Endothelial cell of umbilical vein (primary cell): ENCODE measurements at regions not wholly inside any gene's neighbourhood (a gene's known extent, or its start where the extent isn't known, plus 50 kb on each side); places are given as distances from the start of the nearest gene placed in this dataset.

ENCODE experiments used
- BruUV-seq: library from RNA; stranded (reverse); fragments of 400-500 nt; replicated peaks from 2 replicates; lab custom pipeline; 2021; lab: Mats Ljungman, UMichigan
- CTCF ChIA-PET: fragments of 300-600, 350-600 bp; sonication (Branson Sonifier 250); formaldehyde crosslinking; loops from one replicate; lab custom pipeline; 2021; ENCODE audit warnings: antibody characterized with exemption, inconsistent platforms; lab: Charles Lee
- POLR2A ChIA-PET: fragments of 300-600, 350-600 bp; sonication (Branson Sonifier 250); formaldehyde crosslinking; loops from one replicate; lab custom pipeline; 2021; ENCODE audit warnings: antibody characterized with exemption, inconsistent platforms; lab: Charles Lee
- DNase-seq: peaks from one replicate; pipeline ENCODE4 v3.0.0-alpha.2; 2011; ENCODE audit warnings: low read depth, low spot score
- FAIRE-seq: peaks from 2 replicates; lab custom pipeline; 2011; peaks lifted over from hg19 to GRCh38; lab: Jason Lieb, UNC
- H2AFZ ChIP-seq: 2 replicates; pipeline ENCODE4 v1.6.0; 2012; ENCODE audit warnings: low read depth, low read length, control low read depth, inconsistent platforms
- H3K27ac ChIP-seq: 2 replicates; pipeline ENCODE4 v1.5.1; 2011; ENCODE audit warnings: low read depth, mild to moderate bottlenecking, control low read depth, low read length, moderate library complexity; ENCODE audit not compliant: insufficient read depth
- H3K27me3 ChIP-seq, 2 experiments: 2 replicates each; pipeline versions ENCODE4 v1.6.0 to v1.6.1; 2011; ENCODE audit warnings: low read length in 2 of 2, mixed read lengths in 1 of 2; ENCODE audit not compliant: control insufficient read depth in 2 of 2, insufficient read depth in 2 of 2
- H3K36me3 ChIP-seq, 2 experiments: 2 replicates in 1 of 2; 3 replicates in 1 of 2; pipeline ENCODE4 v1.5.1; 2011; ENCODE audit warnings: low read length in 2 of 2, mild to moderate bottlenecking in 1 of 2, moderate library complexity in 1 of 2; ENCODE audit not compliant: control insufficient read depth in 2 of 2, insufficient read depth in 2 of 2; ENCODE audit errors: extremely low read depth in 1 of 2
- H3K4me1 ChIP-seq: 3 replicates; pipeline ENCODE4 v1.5.1; 2011; ENCODE audit warnings: mild to moderate bottlenecking, low read length; ENCODE audit not compliant: control insufficient read depth, insufficient read depth; ENCODE audit errors: extremely low read depth
- H3K4me2 ChIP-seq: 2 replicates; pipeline ENCODE4 v1.6.1; 2011; ENCODE audit warnings: low read length, control low read depth, mixed read lengths; ENCODE audit not compliant: insufficient read depth
- H3K4me3 ChIP-seq, 3 experiments: fragments of 200-600 bp in 1 of 3; sonication (generic), shearing (Covaris generic) in 1 of 3; replicated peaks in 1 of 3; 2 replicates each; pipeline ENCODE4 v1.5.1; 2011 to 2016; ENCODE audit warnings: control low read depth in 3 of 3, low read length in 3 of 3, mild to moderate bottlenecking in 2 of 3, inconsistent platforms in 1 of 3, low read depth in 1 of 3, moderate library complexity in 1 of 3; ENCODE audit not compliant: insufficient read depth in 1 of 3
- H3K79me2 ChIP-seq: 2 replicates; pipeline ENCODE4 v1.6.0; 2012; ENCODE audit warnings: low read length, inconsistent platforms; ENCODE audit not compliant: control insufficient read depth, insufficient read depth
- H3K9ac ChIP-seq: replicated peaks from 2 replicates; pipeline ENCODE3; 2011; ENCODE audit warnings: low read length, control low read depth; ENCODE audit not compliant: insufficient read depth; ENCODE audit errors: extremely low read depth
- H3K9me1 ChIP-seq: replicated peaks from 3 replicates; pipeline ENCODE4 v1.6.0; 2011; ENCODE audit warnings: mild to moderate bottlenecking, low read length; ENCODE audit not compliant: control insufficient read depth, insufficient read depth; ENCODE audit errors: extremely low read depth
- H3K9me3 ChIP-seq: replicated peaks from 2 replicates; pipeline ENCODE4 v1.5.1; 2012; ENCODE audit warnings: low read length, inconsistent platforms; ENCODE audit not compliant: control insufficient read depth, insufficient read depth
- H4K20me1 ChIP-seq: replicated peaks from 2 replicates; pipeline ENCODE3; 2011; ENCODE audit warnings: mild to moderate bottlenecking, low read length; ENCODE audit not compliant: control insufficient read depth, insufficient read depth; ENCODE audit errors: extremely low read depth
- CTCF ChIP-seq, 2 donors: IDR thresholded peaks; 1 replicate in 1 of 2; 2 replicates in 1 of 2; pipeline ENCODE4 v1.5.1; 2011; ENCODE audit warnings: low read length in 2 of 2, mild to moderate bottlenecking in 2 of 2, moderate library complexity in 2 of 2, control low read depth in 1 of 2, inconsistent platforms in 1 of 2, low read depth in 1 of 2; ENCODE audit not compliant: insufficient read depth in 1 of 2; ENCODE audit errors: extremely low read depth in 1 of 2
- EZH2 ChIP-seq: IDR thresholded peaks from 2 replicates; pipeline ENCODE4 v1.6.1; 2012; ENCODE audit warnings: borderline replicate concordance, low read depth, mild to moderate bottlenecking, moderate library complexity, low read length, inconsistent platforms; ENCODE audit not compliant: severe bottlenecking
- FOS ChIP-seq: IDR thresholded peaks from 2 replicates; pipeline ENCODE4 v1.6.1; 2011; ENCODE audit warnings: mild to moderate bottlenecking, low read length, moderate library complexity, borderline replicate concordance; ENCODE audit not compliant: insufficient read depth
- GATA2 ChIP-seq: IDR thresholded peaks from 2 replicates; pipeline ENCODE4 v1.7.0; 2011; ENCODE audit warnings: low read depth, mild to moderate bottlenecking, moderate library complexity, mixed read lengths, low read length; ENCODE audit not compliant: insufficient read length, insufficient read depth
- JUN ChIP-seq: IDR thresholded peaks from 2 replicates; pipeline ENCODE4 v1.6.1; 2011; ENCODE audit warnings: borderline replicate concordance, low read depth; ENCODE audit not compliant: insufficient read length, insufficient read depth
- MAX ChIP-seq: IDR thresholded peaks from 2 replicates; pipeline ENCODE4 v1.6.1; 2011; ENCODE audit not compliant: insufficient read depth, insufficient read length
- MYC ChIP-seq: IDR thresholded peaks from one replicate; pipeline ENCODE4 v1.6.1; 2011; ENCODE audit warnings: mild to moderate bottlenecking, low read depth, low read length
- POLR2A ChIP-seq: IDR thresholded peaks from 2 replicates; pipeline ENCODE4 v1.6.1; 2012; ENCODE audit warnings: low read depth, mild to moderate bottlenecking, control low read depth, low read length
- POLR2AphosphoS5 ChIP-seq: IDR thresholded peaks from 2 replicates; pipeline ENCODE4 v1.6.1; 2012; ENCODE audit warnings: low read depth, mild to moderate bottlenecking, control low read depth, low read length, moderate library complexity; ENCODE audit not compliant: insufficient read depth
- dilution Hi-C: fragments of 300-500 bp; cut with MboI; formaldehyde crosslinking; loops from one replicate; pipeline ENCODE4 v1.15.0; 2019; ENCODE audit warnings: low sequenced_read_pairs; ENCODE audit not compliant: extremely low pct_ligation_motif_present
- intact Hi-C: fragments of 100-400 bp; cut with micrococcal nuclease; formaldehyde crosslinking; loops from one replicate; pipeline ENCODE4 v1.10.0; 2022

GRCh38 chr2:189249901-189250300, 70.3 kb upstream of the COL5A2 start:
- no peaks in the 10 kb centered on the region for H3K9me3 ChIP-seq
- no peaks in the 10 kb centered on the region for H3K36me3 ChIP-seq
- H3K4me3 ChIP-seq, result no peak overlapping the region
- dilution Hi-C loops, result no loop called here
- no peak overlapping the region for H3K9ac ChIP-seq
- H3K9me1 ChIP-seq, result no peaks in the 10 kb centered on the region
- intact Hi-C loops, result no loop called here
- TF ChIP-seq POLR2AphosphoS5 (no peak), JUN (no peak), FOS (no peak), MYC (no peak), MAX (no peak), EZH2 (no peak), POLR2A (no peak), CTCF (IDR thresholded peaks at IDR 0.05; ENCODE audit: extremely low read depth in 1 of 2, insufficient read depth in 1 of 2, low read depth in 1 of 2, low read length in 2 of 2) (no peak), GATA2 (no peak)
- DNase-seq, result peak; percentile 69
- H3K27me3 ChIP-seq, result no peaks in the 10 kb centered on the region
- CTCF ChIA-PET, result interaction anchor here (1.4 to 1.7 kb wide), 2 partner anchors 12 to 38 kb away, joined by 4 to 6 read pairs; no protein-coding TSS in a partner anchor
- no TSS peak for BruUV-seq
- H3K4me2 ChIP-seq, result no peak overlapping the region
- H4K20me1 ChIP-seq, result no peaks in the 10 kb centered on the region
- no peak overlapping the region for H2AFZ ChIP-seq
- FAIRE-seq, result no peak
- H3K27ac ChIP-seq, result no peak overlapping the region
- H3K4me1 ChIP-seq, result peaks cover 2% of the 10 kb centered on the region
- POLR2A ChIA-PET, result no interaction called here
- H3K79me2 ChIP-seq, result no peaks in the 10 kb centered on the region
